OCI-LY3 (cell line): ENCODE measurements at regions not wholly inside any gene's neighbourhood (a gene's known extent, or its start where the extent isn't known, plus 50 kb on each side); places are given as distances from the start of the nearest gene placed in this dataset.

ENCODE experiments used
- EZH2phosphoT487 ChIP-seq: fragments of 200-600 bp; shearing (Covaris generic); IDR thresholded peaks from 2 replicates; pipeline ENCODE4 v1.6.1; 2018; ENCODE audit warnings: antibody characterized with exemption, mixed run types, low read depth
- TF ChIP-seq, protein P1 (sequence below): fragments of 200-600, 300-600 bp; sonication (generic); IDR thresholded peaks from 2 replicates; pipeline ENCODE4 v1.5.1; 2014; ENCODE audit warnings: antibody characterized with exemption, low read length, low read depth

DNA sequence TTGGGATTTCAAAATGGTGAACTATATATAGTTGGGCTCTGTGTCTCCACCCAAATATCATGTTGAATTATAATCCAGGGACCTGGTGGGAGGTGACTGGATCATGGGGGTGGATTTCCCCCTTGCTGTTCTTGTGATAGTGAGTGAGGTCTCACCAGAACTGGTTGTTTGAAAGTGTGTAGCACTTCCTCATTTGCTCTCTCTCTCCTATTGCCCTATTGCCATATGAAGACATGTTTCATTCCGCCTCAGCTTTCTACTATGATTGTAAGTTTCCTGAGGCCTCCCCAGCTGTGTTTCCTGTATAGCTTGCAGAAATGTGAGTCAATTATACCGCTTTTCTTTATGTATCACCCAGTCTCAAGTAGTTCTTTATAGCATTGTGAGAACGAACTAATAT is 545.6 kb downstream of the TRAM1L1 start:
- TF ChIP-seq, protein P1, sequence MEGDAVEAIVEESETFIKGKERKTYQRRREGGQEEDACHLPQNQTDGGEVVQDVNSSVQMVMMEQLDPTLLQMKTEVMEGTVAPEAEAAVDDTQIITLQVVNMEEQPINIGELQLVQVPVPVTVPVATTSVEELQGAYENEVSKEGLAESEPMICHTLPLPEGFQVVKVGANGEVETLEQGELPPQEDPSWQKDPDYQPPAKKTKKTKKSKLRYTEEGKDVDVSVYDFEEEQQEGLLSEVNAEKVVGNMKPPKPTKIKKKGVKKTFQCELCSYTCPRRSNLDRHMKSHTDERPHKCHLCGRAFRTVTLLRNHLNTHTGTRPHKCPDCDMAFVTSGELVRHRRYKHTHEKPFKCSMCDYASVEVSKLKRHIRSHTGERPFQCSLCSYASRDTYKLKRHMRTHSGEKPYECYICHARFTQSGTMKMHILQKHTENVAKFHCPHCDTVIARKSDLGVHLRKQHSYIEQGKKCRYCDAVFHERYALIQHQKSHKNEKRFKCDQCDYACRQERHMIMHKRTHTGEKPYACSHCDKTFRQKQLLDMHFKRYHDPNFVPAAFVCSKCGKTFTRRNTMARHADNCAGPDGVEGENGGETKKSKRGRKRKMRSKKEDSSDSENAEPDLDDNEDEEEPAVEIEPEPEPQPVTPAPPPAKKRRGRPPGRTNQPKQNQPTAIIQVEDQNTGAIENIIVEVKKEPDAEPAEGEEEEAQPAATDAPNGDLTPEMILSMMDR, result no peak
- no peak for TF ChIP-seq EZH2phosphoT487
